ENCODE measurements at regions not wholly inside any gene's neighbourhood (a gene's known extent, or its start where the extent isn't known, plus 50 kb on each side); places are given as distances from the start of the nearest gene placed in this dataset.
"Not testable (repeated sequence)": the region's sequence is repeated elsewhere in the genome, so short reads cannot be mapped to it uniquely, and the experiment has no call there.

DNA sequence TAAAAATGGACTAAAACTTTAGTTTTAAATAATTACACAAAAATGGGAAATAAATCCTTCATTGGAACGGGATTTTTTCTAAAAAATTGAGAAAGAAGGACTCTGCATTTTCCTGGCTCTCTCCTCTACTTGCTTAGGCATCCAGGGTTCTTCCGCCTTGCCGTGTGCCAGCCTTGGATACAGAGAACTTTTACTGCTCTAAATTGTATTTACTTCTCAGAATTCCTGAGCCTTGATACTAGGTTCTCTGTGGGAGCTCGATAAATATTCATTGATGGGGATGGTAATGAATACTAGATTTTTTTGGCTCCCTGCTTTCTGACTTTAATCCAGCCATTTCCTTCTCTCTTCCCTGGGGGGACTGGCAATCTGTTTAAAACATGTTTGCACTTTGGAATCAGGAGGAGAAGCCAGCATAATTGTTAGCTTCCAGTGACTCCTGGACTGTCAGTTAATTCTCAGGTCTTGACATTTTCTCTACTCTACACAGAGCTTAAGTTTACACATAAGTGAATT lies 746.1 kb upstream of the LRRTM1 start:
- DNase-seq (ENCODE audit: low spot score): no peak

DNA sequence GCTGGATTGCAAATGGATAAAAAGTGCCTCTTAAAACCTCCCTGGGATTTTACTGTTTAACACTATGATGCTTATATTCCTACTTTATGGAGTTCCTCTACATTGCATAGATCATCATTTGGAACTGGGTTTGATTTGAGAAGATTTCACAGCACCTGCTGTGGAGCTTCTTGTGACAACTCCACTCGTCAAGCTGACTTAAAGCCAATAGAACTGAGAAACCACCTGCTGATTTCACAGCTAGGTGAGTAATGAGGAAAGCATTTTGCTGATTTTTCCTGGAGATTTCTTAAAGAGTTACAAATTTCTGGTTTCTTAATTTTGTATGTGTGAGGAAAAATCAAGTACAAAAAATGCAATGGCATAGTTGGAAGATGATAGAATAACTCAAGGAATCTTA lies 739.1 kb upstream of the LRRTM1 start:
- DNase-seq (ENCODE audit: low spot score): no peak

DNA sequence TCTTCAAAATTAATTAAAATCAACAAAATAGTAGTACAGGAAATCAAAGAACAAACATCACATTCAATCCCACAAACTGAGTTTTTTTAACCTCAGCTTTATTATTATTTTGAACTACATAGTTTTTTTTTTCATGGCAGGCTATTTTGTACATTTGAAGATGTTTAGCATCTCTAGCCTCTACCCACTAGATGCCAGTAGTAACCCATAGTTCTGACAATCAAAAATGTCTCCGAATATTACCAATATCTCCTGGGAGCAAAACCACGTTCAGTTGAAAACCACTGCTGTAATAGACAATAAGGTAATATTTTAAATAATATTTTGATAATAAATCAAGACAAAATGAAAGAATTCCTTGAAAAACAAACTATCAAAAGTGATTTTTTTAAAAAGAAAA lies 702.6 kb upstream of the LRRTM1 start:
- no peak for DNase-seq (ENCODE audit: low spot score)

DNA sequence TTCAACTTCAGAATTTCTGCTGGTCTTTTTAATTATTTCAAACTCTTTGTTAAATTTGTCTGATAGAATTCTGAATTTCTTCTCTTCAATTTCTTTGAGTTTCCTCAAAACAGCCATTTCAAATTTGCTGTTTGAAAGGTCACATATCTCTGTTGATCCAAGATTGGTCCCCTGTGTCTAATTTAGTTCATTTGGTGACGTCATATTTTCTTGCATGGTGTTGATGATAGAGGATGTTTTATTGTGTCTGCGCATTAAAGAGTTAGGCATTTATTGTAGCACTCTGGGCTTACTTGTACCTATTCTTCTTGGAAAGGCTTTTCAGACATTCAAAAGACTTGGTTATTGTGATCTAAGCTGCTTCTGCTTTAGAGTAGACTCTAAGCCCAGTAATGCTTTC lies 698.4 kb upstream of the LRRTM1 start:
- no peak for DNase-seq (ENCODE audit: low spot score)

DNA sequence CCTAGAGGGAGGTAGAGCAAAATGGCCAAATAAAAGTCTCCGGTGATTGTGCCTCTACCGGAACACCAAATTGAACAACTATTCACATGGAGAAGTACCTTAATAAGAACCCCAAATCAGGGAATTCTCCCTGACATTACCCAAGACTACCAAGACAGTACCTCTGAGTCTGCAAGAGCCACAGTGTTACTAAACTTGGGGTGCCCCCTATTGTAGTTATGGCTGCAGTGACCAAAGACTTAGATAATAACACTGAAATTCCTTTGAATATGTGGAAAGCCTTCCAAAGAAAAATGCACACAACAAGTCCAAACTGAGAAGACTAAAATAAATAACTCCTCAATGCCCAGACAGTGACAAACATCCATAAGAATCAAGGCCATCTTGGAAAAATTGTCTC lies 682.9 kb upstream of the LRRTM1 start:
- no peak for DNase-seq (ENCODE audit: low spot score)

DNA sequence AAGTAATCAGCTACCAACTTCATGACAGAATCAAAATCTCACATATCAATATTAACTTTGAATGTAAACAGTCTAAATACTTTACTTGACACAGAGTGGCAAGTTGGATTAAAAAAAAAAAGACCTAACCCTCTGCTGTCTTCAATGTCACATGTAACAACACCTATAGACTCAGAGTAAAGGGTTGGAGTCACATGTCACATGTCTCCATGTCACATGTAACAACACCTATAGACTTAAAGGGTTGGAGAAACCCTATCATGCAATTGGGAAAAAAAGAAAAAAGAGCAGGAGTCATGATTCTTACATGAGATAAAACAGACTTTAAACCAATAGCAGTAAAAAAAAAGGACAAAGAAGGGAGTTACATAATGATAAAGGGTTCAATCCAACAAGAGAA lies 665.3 kb upstream of the LRRTM1 start:
- DNase-seq (ENCODE audit: low spot score): no peak

DNA sequence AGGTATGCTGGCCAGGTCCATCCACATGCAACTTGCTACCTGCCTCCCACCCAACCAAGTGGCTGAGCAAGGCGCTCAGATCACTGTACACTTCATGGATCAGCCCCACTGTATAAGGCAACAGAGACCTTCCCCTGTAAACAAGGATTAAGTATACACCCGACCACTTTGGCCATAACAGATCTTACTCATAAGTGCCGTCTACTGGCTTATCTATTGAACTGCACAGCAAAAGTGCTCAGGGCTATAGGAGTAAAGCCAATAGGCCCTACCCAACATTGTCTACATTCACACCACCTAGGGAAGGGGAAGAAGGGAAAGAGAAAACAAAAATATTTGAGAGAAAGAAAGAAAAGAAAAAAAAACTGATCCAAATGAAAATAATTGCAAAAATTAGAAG lies 663.9 kb upstream of the LRRTM1 start:
- no peak for DNase-seq (ENCODE audit: low spot score)

DNA sequence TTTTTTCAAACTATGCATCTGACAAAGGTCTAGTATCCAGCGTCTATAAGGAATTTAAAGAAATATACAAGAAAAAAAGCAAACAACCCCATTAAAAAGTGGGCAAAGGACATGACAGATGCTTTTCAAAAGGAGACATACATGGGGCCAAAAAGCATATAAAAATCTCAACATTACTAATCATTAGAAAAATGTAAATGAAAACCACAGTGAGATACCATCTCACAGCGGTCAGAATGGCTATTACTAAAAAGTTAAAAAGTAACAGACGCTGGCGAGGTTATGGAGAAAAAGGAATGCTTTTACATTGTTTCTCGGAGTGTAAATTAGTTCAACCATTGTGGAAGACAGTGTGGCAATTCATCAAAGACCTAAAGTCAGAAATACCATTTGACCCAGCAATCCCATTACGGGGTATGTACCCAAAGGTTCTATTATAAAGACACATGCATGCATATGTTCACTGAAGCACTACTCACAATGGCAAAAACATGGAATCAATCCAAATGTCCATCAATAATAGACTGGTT lies 643.1 kb upstream of the LRRTM1 start:
- DNase-seq (ENCODE audit: low spot score): no peak

DNA sequence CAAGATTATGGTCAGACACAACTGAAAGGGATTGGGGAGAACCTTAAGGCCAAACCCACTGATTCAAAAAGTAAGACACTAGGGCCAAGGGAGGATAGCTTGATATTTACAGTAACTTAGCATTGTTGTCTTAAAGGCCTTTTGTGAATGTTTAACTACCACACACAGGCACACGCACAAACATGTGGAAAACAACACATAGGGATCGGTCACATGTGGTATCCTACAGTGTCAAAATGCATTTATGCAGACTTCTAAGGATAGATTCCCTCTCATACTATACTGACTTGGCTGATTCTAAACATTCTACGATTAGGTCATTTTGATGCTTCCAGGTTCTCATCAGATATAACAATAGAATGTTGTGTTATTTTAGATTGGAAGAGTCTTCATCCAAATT lies 638.9 kb upstream of the LRRTM1 start:
- DNase-seq (ENCODE audit: low spot score): no peak

DNA sequence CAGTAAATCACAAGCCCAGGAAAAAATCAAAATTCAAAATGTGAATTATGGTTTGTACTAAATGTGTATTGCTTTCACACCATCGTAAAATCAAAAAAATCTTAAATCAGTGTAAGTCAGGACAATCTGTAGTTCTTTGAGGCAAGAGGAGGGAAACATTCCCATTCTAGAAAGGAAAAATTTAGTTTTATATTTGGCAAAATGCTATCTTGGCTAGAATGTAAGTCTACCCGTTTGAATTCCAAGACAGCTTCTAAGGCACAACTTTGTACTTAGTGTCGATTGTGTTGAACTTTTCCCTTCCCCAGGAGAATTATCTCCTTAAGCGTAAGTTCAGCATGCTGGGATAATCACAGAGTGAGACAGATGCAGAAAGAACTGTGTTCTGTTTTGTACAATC lies 638.2 kb upstream of the LRRTM1 start:
- DNase-seq (ENCODE audit: low spot score): no peak

DNA sequence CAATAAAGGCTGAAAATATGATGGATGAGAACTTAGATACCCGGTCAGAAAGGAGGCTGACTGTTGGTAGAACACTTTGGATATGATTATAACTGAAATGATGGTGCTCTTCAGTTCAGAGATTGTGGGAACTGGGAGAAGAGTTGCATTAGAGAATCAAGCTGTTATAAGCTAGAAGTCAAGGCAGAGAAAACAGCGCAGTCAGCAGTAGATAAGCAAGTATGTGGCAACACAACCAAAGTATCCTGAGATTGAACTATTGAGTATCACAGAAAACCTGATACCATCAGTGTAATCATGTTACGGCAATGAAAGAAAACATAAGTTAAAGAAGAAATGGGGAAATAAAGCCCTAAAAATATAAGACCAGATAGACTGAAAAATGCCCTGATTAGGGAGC lies 633.9 kb upstream of the LRRTM1 start:
- DNase-seq (ENCODE audit: low spot score): no peak

DNA sequence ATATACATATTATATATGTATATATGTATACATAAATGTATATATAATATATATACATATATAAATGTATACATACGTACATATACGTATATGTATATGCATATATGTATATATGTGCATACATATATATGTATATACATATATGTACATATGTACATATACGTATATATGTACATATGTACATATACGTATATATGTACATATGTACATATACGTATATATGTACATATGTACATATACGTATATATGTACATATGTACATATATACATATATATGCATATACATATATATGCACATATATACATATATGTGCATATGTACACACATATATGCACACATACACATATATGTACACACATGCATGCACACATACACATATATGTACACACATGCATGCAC lies 627.3 kb upstream of the LRRTM1 start:
- not testable (repeated sequence) for DNase-seq (ENCODE audit: low spot score)

DNA sequence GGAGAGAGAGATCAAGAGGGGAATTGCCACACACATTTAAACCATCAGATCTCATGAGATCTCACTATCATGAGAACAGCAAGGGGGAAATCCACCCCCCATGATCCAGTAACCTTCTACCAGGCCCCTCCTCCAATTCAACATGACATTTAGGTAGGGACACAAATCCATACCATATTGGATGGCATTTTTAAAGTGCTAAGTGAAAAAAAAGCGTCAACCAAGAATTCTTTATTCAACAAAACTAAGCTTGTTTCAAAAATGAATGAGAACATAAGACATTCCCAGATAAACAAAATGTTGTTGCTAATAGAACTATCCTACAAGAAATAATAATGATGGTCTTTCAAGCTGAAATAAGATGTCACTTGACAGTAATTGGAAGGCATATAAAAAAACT lies 626.2 kb upstream of the LRRTM1 start:
- no peak for DNase-seq (ENCODE audit: low spot score)

DNA sequence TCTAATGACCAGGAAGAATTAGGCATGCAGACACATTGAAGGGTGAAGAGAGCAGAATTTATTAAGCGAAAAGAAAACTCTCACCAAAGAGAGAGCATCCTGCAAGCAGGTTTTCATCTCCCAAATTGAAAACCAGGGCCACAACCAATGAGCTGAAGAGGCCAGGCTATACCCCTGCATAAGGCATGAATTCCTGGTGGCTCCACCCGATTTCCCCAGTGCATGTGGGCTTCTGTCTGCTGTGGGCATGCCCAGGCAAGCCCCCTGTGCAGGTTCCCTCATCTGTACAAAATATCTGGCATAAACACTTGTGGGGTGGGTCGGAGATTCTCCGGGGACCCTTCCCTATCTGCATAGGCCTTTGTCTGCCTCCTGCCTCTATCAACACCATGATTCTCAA lies 621.6 kb upstream of the LRRTM1 start:
- DNase-seq (ENCODE audit: low spot score): no peak

DNA sequence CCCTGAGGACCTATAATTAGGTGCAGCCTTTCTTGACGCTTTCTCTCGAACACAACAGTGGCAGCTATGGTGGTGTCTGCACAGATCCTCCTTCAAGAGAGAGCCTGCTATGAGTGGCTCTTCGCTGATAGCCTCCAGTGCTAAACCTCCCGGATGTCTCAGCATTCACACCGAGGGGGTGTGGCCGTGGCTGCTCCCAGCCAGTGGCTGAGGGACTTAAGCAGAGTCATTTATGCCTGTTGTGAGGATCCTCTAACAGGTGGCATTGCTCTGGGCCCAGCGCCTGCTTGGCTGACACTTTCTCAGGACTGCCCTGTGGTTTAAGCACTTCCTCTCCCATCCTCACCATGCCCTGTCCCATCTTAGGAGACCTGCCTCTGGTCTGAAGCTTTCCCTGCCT lies 592.0 kb upstream of the LRRTM1 start:
- DNase-seq (ENCODE audit: low spot score): no peak

DNA sequence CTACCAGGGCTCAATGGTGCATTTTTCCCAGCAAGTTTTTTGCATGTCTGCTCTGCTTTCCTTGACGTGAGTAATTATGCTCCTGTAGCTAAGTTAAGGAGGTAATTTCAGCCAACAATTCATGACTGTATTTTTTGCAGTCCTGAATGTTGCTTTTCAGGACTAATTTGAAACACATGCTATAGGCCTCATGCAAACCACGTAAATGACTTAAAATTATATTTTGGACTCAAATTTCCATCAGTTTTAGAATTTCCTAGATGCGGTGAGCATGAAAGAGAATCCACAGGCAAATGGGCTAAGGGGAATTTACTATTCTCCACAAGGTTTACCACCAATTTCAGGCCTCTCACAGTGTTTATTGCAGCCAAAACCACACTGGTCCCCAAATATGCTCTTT lies 589.9 kb upstream of the LRRTM1 start:
- DNase-seq (ENCODE audit: low spot score): no peak

DNA sequence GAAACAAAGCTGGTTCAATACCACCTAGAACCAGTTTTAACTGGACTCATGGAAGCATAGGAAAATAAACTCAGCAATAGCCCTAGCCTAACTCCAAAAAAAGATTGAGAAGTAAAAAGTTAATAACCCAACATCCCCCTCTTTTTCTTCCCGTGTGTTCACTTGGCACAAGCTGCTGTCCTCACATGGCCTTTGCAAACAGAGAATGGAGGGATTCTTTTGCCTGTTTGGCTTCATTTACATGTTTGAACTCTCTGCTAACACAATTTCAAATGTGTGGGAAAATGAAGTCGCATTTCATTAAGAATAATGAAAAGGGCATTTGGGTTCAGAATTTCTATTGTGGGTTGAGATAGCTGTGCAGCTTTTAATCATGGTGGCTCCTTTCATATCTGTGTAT lies 589.2 kb upstream of the LRRTM1 start:
- no peak for DNase-seq (ENCODE audit: low spot score)

DNA sequence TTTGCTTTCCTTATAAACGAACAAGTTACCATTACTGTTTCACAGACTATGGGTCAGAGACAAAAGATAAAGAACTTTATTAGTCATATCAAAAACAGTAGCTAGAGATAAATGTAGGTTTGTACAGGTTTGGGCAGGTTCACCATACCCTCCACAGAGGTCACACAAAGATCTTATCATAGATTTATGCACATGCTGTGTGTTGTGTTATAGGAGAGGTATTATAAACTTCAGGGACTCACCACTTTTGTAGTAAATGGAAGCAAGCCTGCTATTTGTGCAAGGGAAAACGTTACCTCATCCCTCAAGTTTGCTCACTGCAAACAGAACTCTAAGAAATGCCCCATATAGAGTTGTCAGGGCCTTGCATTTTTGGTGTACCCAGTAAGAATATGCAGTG lies 584.5 kb upstream of the LRRTM1 start:
- no peak for DNase-seq (ENCODE audit: low spot score)

DNA sequence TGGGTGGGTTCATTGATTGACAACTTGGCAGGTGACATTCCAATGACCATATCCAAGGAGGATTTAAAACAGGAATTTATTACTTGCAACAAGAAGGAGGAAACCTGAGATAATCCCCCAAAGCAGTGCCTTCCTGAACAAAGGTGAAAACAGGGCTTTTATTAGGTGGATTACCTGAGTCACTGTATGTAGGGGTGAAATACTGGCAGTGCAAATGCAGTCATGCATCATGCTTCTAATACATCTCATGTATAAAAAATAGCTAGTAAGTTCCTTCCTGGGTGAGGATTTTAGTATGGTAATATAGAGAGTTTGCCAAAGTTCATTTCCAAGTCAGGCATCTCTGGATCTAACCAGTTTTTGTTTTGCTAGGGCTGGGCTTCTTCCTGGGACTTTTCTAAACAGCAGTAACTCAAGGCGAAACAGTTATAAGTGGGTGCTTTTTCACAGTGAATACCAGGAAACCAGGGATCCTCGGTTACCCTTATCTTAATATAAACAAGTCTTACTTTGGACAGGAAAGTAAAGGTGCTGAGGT lies 583.4 kb upstream of the LRRTM1 start:
- DNase-seq (ENCODE audit: low spot score): no peak

DNA sequence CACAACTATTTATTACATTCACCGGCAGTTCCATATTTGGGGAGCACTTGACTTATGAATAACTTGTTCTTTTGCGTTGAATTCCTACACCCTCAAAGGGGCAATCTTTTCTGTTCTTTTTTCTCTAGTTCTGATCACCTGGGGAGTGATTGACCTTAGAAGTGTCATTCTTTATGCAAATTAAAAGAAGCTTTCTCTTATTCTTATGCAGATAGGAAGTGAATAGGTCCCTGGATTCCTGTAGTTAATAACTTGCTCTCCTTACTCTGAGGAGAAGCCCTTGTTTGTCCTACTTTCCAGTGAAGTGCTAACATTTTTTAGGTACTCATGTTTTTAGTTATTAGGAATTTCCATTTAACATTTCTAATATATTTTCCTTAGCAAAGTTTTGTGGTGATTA lies 569.8 kb upstream of the LRRTM1 start:
- no peak for DNase-seq (ENCODE audit: low spot score)

DNA sequence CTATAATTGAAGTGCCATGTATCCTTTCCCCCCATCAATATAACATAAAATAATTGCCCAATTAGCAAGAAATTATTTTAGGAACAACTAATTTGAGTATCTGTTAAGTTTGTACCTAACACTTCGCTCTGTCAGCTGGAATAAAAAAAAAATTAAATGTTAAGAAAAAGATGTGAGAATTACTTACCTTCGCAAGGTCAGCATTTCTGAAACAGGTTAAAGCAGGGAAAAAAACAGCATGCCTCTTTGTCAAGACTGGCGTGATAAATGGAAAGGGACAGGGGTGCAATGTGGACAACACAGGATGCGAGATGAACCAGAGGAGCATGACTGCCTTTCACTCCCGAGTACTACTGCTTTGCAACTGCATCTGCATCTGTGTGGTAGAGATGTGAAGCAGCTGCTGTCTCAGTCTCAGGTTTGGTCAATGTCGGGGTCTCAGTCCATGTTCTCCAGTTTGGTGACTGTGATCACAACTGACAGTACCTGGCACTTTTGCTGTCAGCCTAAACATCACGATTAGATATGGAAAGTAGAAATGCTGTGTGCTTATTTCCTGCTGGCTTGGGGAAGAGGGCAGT lies 565.4 kb upstream of the LRRTM1 start:
- DNase-seq (ENCODE audit: low spot score): no peak

DNA sequence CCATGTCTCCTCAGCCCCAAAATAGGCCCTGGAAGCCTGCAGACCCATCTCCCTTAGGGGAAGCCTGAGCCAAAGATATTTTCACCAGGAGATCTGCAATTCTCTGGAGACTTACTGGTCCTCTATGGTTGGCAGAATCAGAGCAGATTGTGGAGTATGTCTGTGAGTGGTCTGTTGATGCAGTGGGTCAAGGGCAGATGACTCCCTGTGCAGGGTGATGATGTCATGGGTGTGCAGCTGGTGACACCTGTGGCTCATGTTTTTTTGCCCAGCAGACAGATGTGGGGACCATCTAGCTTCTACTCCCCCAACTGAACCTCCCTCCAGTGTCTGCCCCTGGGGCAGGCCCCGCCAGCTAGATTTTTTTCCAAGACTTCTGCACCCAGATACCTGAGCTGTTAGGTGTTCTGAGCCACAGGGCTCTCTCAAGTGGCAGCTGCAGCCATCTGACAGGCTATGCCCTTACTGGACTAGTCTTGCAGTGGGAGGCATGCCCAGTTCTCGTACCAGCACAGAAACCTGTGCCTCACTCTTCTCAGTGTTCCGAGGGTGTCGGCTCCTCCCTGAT lies 558.7 kb upstream of the LRRTM1 start:
- no peak for DNase-seq (ENCODE audit: low spot score)

DNA sequence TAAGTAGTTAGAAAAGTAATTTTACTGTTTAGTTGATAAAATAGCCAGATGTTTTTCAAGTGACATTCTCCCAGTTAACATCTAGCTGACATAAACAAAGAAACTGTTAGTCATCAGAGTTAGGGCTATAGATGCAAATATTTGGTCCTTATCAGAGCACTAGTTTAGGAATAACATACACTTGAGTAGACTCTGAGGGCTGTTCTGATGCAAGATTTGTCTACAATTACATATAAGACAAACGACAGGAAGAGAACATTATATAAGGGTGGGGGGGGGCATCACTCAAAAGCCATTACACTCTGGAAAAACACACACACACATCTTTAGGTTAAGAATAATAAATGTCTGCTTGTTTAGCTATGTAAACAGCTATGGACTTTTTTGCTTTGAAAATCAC lies 554.4 kb upstream of the LRRTM1 start:
- DNase-seq (ENCODE audit: low spot score): no peak

DNA sequence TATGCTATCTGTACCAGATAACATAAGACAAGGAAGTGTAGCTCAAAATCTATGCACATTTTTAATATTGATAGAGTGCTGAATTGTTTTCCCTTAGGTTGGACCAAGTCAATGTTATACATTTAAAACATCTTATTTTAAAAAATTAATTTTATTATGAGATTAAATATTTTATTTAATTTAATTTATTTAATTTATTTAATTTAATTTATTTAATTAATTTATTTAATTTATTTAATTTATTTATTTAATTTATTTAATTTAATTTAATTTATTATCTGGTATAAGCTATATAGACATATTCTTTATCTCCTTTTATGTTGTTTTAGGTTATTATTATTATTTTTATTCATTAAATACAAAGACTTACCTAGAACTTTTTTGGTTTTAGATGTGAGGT lies 551.7 kb upstream of the LRRTM1 start:
- no peak for DNase-seq (ENCODE audit: low spot score)

Data from germinal center (tissue), 1 donor.